ENCODE measurements at regions not wholly inside any gene's neighbourhood (a gene's known extent, or its start where the extent isn't known, plus 50 kb on each side); places are given as distances from the start of the nearest gene placed in this dataset.

DNA sequence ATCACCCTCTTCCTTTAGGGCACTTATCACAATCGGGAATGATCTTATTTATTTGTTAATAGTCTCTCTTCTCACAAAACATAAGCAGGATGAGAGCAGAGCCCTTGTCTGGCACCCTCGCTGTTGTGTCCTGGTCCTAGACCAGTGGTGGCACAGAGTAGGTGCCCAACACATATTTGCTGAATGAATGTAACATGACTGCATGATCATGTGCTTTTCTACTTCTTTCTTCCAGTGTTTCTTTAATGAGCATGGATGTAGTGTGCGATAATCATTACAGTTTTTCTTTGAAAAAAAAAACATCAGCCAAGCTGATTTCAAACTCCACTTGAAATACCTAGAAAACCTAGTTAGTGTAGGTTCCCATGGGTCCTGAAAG lies 164.1 kb downstream of the CHIC2 start (continued):
- TF ChIP-seq SIN3A (IDR thresholded peaks at IDR 0.05; ENCODE audit: low read depth) (no peak), SRF (IDR thresholded peaks at IDR 0.05; ENCODE audit: low read depth) (no peak)

- DNase-seq (ENCODE audit: low read depth, low spot score) (no peak), ATAC-seq (no peak)
- Histone ChIP-seq H3K27me3 (ENCODE audit: insufficient read depth, low read length) (no peaks in the 10 kb centered on the region), H3K9me3 (ENCODE audit: control insufficient read depth in 1 of 2, insufficient read depth in 1 of 2, low read depth in 1 of 2, low read length in 2 of 2) (no peaks in the 10 kb centered on the region), H3K79me2 (ENCODE audit: insufficient read depth, low read length) (no peaks in the 10 kb centered on the region), H3K36me3 (ENCODE audit: control insufficient read depth in 1 of 2, insufficient read depth in 2 of 2, low read length in 2 of 2) (no peaks in the 10 kb centered on the region), H2AFZ (ENCODE audit: low read depth, low read length, poor library complexity, severe bottlenecking) (no peak overlapping the region), H3K9me2 (ENCODE audit: insufficient read depth) (no peaks in the 10 kb centered on the region), H3K4me2 (ENCODE audit: low read length) (no peak overlapping the region), H3K9ac (ENCODE audit: low read length) (no peak overlapping the region), H3K4me1 (ENCODE audit: control insufficient read depth in 1 of 2, insufficient read depth in 2 of 2, low read length in 2 of 2) (no peaks in the 10 kb centered on the region), H4K20me1 (ENCODE audit: insufficient read depth) (no peaks in the 10 kb centered on the region), H3K4me3 (replicated peaks in 1 of 2; ENCODE audit: low read depth in 1 of 2, low read length in 2 of 2) (no peak overlapping the region), H3K27ac (ENCODE audit: low read depth, low read length) (no peak overlapping the region)
- intact Hi-C loops (cut with micrococcal nuclease): no loop called here
- no TSS peak for BruUV-seq (replicated peaks)
- POLR2A ChIA-PET: no interaction called here
- RAD21 ChIA-PET (ENCODE audit: low non-redundant PET in 1 of 2, low total read pairs in 2 of 2, uncharacterized antibody in 2 of 2, unreplicated experiment in 2 of 2): no interaction called here
- TF ChIP-seq, protein P1, sequence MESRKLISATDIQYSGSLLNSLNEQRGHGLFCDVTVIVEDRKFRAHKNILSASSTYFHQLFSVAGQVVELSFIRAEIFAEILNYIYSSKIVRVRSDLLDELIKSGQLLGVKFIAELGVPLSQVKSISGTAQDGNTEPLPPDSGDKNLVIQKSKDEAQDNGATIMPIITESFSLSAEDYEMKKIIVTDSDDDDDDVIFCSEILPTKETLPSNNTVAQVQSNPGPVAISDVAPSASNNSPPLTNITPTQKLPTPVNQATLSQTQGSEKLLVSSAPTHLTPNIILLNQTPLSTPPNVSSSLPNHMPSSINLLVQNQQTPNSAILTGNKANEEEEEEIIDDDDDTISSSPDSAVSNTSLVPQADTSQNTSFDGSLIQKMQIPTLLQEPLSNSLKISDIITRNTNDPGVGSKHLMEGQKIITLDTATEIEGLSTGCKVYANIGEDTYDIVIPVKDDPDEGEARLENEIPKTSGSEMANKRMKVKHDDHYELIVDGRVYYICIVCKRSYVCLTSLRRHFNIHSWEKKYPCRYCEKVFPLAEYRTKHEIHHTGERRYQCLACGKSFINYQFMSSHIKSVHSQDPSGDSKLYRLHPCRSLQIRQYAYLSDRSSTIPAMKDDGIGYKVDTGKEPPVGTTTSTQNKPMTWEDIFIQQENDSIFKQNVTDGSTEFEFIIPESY (IDR thresholded peaks at IDR 0.05; ENCODE audit: extremely low read depth, insufficient replicate concordance, low read length): no peak
- TF ChIP-seq CEBPB (IDR thresholded peaks at IDR 0.05; ENCODE audit: low read depth) (no peak), MAX (IDR thresholded peaks at IDR 0.05) (no peak), YY1 (IDR thresholded peaks at IDR 0.05; ENCODE audit: extremely low read depth, insufficient replicate concordance, low read depth, low read length) (no peak), EZH2phosphoT487 (IDR thresholded peaks at IDR 0.05; ENCODE audit: borderline replicate concordance) (no peak), ATF3 (IDR thresholded peaks at IDR 0.05) (no peak), EZH2 (IDR thresholded peaks at IDR 0.05) (no peak), ZNF274 (IDR thresholded peaks at IDR 0.05; ENCODE audit: low read depth, low read length) (no peak)
- CTCF ChIA-PET: no interaction called here
These were observed 164.7 kb downstream of the CHIC2 start for GRCh38 chr4:53899586-53900270.

Data from HCT116 (cell line).